ENCODE measurements at regions not wholly inside any gene's neighbourhood (a gene's known extent, or its start where the extent isn't known, plus 50 kb on each side); places are given as distances from the start of the nearest gene placed in this dataset.

DNA sequence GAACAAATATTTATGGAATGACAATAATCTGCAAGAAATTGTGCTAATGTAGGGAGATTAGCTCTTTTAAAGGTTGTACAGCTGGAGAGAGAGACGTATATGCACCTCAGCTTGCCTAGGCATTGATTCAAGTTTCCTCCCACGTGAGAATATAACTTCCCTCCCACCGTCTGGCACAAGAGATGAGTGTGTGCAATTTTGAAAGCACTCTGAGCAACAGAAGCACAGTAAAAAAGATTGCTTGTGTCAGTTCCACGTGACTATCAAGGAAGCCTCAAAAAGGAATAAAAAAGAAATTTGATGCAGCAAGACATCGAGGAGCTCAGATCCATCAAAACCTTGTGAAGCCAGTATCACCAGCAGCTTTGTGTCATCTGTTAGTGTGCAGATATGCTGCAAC is 435.3 kb downstream of the TUSC7 start:
- TF ChIP-seq, protein P1, sequence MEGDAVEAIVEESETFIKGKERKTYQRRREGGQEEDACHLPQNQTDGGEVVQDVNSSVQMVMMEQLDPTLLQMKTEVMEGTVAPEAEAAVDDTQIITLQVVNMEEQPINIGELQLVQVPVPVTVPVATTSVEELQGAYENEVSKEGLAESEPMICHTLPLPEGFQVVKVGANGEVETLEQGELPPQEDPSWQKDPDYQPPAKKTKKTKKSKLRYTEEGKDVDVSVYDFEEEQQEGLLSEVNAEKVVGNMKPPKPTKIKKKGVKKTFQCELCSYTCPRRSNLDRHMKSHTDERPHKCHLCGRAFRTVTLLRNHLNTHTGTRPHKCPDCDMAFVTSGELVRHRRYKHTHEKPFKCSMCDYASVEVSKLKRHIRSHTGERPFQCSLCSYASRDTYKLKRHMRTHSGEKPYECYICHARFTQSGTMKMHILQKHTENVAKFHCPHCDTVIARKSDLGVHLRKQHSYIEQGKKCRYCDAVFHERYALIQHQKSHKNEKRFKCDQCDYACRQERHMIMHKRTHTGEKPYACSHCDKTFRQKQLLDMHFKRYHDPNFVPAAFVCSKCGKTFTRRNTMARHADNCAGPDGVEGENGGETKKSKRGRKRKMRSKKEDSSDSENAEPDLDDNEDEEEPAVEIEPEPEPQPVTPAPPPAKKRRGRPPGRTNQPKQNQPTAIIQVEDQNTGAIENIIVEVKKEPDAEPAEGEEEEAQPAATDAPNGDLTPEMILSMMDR (IDR thresholded peaks at IDR 0.05; ENCODE audit: low read depth, low read length) = no peak
- no peak for TF ChIP-seq EZH2phosphoT487 (IDR thresholded peaks at IDR 0.05; ENCODE audit: low read depth)

Measured in OCI-LY3 (cell line).